Gastrocnemius medialis (tissue), 4 donors: ENCODE measurements at regions not wholly inside any gene's neighbourhood (a gene's known extent, or its start where the extent isn't known, plus 50 kb on each side); places are given as distances from the start of the nearest gene placed in this dataset.

Experiments used
- ATAC-seq, 2 donors: fragments of 150-250 bp; one replicate each; pipeline ENCODE4 v1.9.1; 2016
- DNase-seq, 2 donors: peaks; one replicate each; pipeline ENCODE4 v3.0.0-alpha.2; 2019
- H3K27ac ChIP-seq, 4 donors: fragments of 200-600 bp; sonication (generic); 1 replicate in 1 of 4; 2 replicates in 3 of 4; pipeline ENCODE4 v1.5.1; 2016 to 2018; ENCODE audit warnings: mild to moderate bottlenecking in 2 of 4, moderate library complexity in 1 of 4
- H3K27me3 ChIP-seq, 3 donors: fragments of 200-600 bp; sonication (generic) in 2 of 3; 1 replicate in 1 of 3; 2 replicates in 2 of 3; pipeline versions ENCODE4 v1.5.1 to v1.6.0; 2016 to 2019; ENCODE audit warnings: mild to moderate bottlenecking in 1 of 3, moderate library complexity in 1 of 3
- H3K36me3 ChIP-seq, 2 donors: fragments of 200-600 bp; sonication (generic) in 1 of 2; one replicate each; pipeline ENCODE4 v1.5.1; 2017 to 2018
- H3K4me1 ChIP-seq, 2 donors: fragments of 200-600 bp; sonication (generic) in 1 of 2; one replicate each; pipeline ENCODE4 v1.5.1; 2016 to 2017; ENCODE audit warnings: mild to moderate bottlenecking in 2 of 2
- H3K4me3 ChIP-seq, 4 donors: fragments of 200-600 bp; sonication (generic) in 3 of 4; 1 replicate in 1 of 4; 2 replicates in 3 of 4; pipeline ENCODE4 v1.5.1; 2016 to 2019; ENCODE audit warnings: mild to moderate bottlenecking in 2 of 4
- H3K9me3 ChIP-seq, 3 donors: fragments of 200-600 bp; sonication (generic) in 2 of 3; 1 replicate in 1 of 3; 2 replicates in 2 of 3; pipeline ENCODE4 v1.5.1; 2016 to 2019
- CTCF ChIP-seq, 5 experiments: fragments of 450-650 bp in 3 of 5; fragments of 200-600 bp in 2 of 5; sonication (generic) in 2 of 5; IDR thresholded peaks in 4 of 5; conservative IDR thresholded peaks in 1 of 5; 1 replicate in 4 of 5; 2 replicates in 1 of 5; pipeline ENCODE4 v1.5.1; 2016 to 2019; ENCODE audit warnings: antibody characterized with exemption in 5 of 5, mild to moderate bottlenecking in 3 of 5, moderate library complexity in 3 of 5
- POLR2A ChIP-seq, 2 donors: fragments of 450-650 bp; IDR thresholded peaks; one replicate each; pipeline ENCODE4 v1.6.1; 2017; ENCODE audit warnings: antibody characterized with exemption in 2 of 2, mild to moderate bottlenecking in 2 of 2, moderate library complexity in 2 of 2
- in situ Hi-C, 4 donors: fragments of 200-750 bp; cut with MboI; loops; one replicate each; pipeline versions ENCODE4 v1.15.0 to v1.8.0; 2017; ENCODE audit warnings: low sequenced_read_pairs in 4 of 4
- intact Hi-C: fragments of 100-400 bp; cut with DNase I; formaldehyde crosslinking; loops from one replicate; pipeline ENCODE4 v1.15.1; 2023; ENCODE audit warnings: low total_unique reads

GRCh38 chr3:5732081-5732480, 544.6 kb downstream of the EDEM1 start:
- Histone ChIP-seq H3K9me3 (no peaks in the 10 kb centered on the region), H3K27me3 (no peaks in the 10 kb centered on the region), H3K36me3 (no peaks in the 10 kb centered on the region), H3K4me3 (no peak overlapping the region), H3K27ac (no peak overlapping the region), H3K4me1 (no peaks in the 10 kb centered on the region)
- in situ Hi-C loops (no loop called here), intact Hi-C loops (no loop called here)
- DNase-seq (no peak), ATAC-seq (no peak)
- TF ChIP-seq POLR2A (IDR thresholded peaks at IDR 0.05) (no peak), CTCF (IDR thresholded peaks at IDR 0.05 in 4 of 5, conservative IDR thresholded peaks at IDR 0.05 in 1 of 5) (no peak)

- Histone ChIP-seq H3K4me3 (no peak overlapping the region), H3K27me3 (no peaks in the 10 kb centered on the region), H3K9me3 (no peaks in the 10 kb centered on the region), H3K36me3 (no peaks in the 10 kb centered on the region), H3K4me1 (no peaks in the 10 kb centered on the region), H3K27ac (no peak overlapping the region)
- intact Hi-C loops (no loop called here), in situ Hi-C loops (no loop called here)
- ATAC-seq = no peak
- TF ChIP-seq POLR2A (IDR thresholded peaks at IDR 0.05) (no peak), CTCF (IDR thresholded peaks at IDR 0.05 in 4 of 5, conservative IDR thresholded peaks at IDR 0.05 in 1 of 5) (no peak)
- no peak for DNase-seq
Observed at GRCh38 chr3:5733995-5734394, 546.5 kb downstream of the EDEM1 start.

- no peak for DNase-seq
- no peak for ATAC-seq
- intact Hi-C loops = no loop called here
Observed at GRCh38 chr3:5735896-5736295, 548.4 kb downstream of the EDEM1 start.

GRCh38 chr3:5739299-5739935, 551.9 kb downstream of the EDEM1 start:
- Histone ChIP-seq H3K4me1 (no peaks in the 10 kb centered on the region), H3K27ac (no peak overlapping the region), H3K9me3 (no peaks in the 10 kb centered on the region), H3K36me3 (no peaks in the 10 kb centered on the region), H3K4me3 (no peak overlapping the region), H3K27me3 (no peaks in the 10 kb centered on the region)
- in situ Hi-C loops (no loop called here), intact Hi-C loops (no loop called here)
- no peak for TF ChIP-seq POLR2A (IDR thresholded peaks at IDR 0.05)
- TF ChIP-seq CTCF (IDR thresholded peaks at IDR 0.05 in 4 of 5, conservative IDR thresholded peaks at IDR 0.05 in 1 of 5) = no peak
- no peak for DNase-seq
- ATAC-seq = no peak

More at GRCh38 chr3:5735896-5736295, 548.4 kb downstream of the EDEM1 start:
- no peak overlapping the region for H3K4me3 ChIP-seq
- H3K4me1 ChIP-seq = no peaks in the 10 kb centered on the region
- in situ Hi-C loops = no loop called here
- no peaks in the 10 kb centered on the region for H3K9me3 ChIP-seq
- TF ChIP-seq POLR2A (IDR thresholded peaks at IDR 0.05) (no peak), CTCF (IDR thresholded peaks at IDR 0.05 in 4 of 5, conservative IDR thresholded peaks at IDR 0.05 in 1 of 5) (no peak)
- no peak overlapping the region for H3K27ac ChIP-seq
- no peaks in the 10 kb centered on the region for H3K27me3 ChIP-seq
- no peaks in the 10 kb centered on the region for H3K36me3 ChIP-seq

GRCh38 chr3:5739949-5740348, 552.4 kb downstream of the EDEM1 start:
- H3K4me1 ChIP-seq = no peaks in the 10 kb centered on the region
- in situ Hi-C loops = no loop called here
- H3K36me3 ChIP-seq = no peaks in the 10 kb centered on the region
- intact Hi-C loops = no loop called here
- TF ChIP-seq POLR2A (IDR thresholded peaks at IDR 0.05) (no peak), CTCF (IDR thresholded peaks at IDR 0.05 in 4 of 5, conservative IDR thresholded peaks at IDR 0.05 in 1 of 5) (no peak)
- ATAC-seq (no peak), DNase-seq (no peak)
- H3K27ac ChIP-seq = no peak overlapping the region
- H3K27me3 ChIP-seq = no peaks in the 10 kb centered on the region
- H3K9me3 ChIP-seq = no peaks in the 10 kb centered on the region
- H3K4me3 ChIP-seq = no peak overlapping the region
